ENCODE measurements at regions not wholly inside any gene's neighbourhood (a gene's known extent, or its start where the extent isn't known, plus 50 kb on each side); places are given as distances from the start of the nearest gene placed in this dataset.
A peak's percentile ranks its signal among the peaks of the same experiment; 100 is the strongest.

GRCh38 chr6:91633374-91634111 lies 1046.7 kb upstream of the MAP3K7 start:
- no peak for DNase-seq (ENCODE audit: low spot score)

- DNase-seq (ENCODE audit: low spot score) = no peak
Measured at GRCh38 chr6:91632308-91632707, 1045.4 kb upstream of the MAP3K7 start.

GRCh38 chr6:91631227-91631626 lies 1044.4 kb upstream of the MAP3K7 start:
- DNase-seq (ENCODE audit: low spot score) = no peak

- no peak for DNase-seq (ENCODE audit: low spot score)
Measured at GRCh38 chr6:91626911-91627310, 1040.0 kb upstream of the MAP3K7 start.

GRCh38 chr6:91613481-91613880 lies 1026.6 kb upstream of the MAP3K7 start:
- no peak for DNase-seq (ENCODE audit: low spot score)

- no peak for DNase-seq (ENCODE audit: low spot score)
Measured at GRCh38 chr6:91611190-91611589, 1024.3 kb upstream of the MAP3K7 start.

- DNase-seq (ENCODE audit: low spot score) = no peak
Measured at GRCh38 chr6:91608428-91608827, 1021.6 kb upstream of the MAP3K7 start.

GRCh38 chr6:91606148-91606901 lies 1019.5 kb upstream of the MAP3K7 start:
- DNase-seq (ENCODE audit: low spot score) = no peak

GRCh38 chr6:91600561-91600960 lies 1013.7 kb upstream of the MAP3K7 start:
- no peak for DNase-seq (ENCODE audit: low spot score)

- DNase-seq (ENCODE audit: low spot score) = no peak
Measured at GRCh38 chr6:91590191-91590590, 1003.3 kb upstream of the MAP3K7 start.

GRCh38 chr6:91580635-91581034 lies 993.8 kb upstream of the MAP3K7 start:
- no peak for DNase-seq (ENCODE audit: low spot score)

- no peak for DNase-seq (ENCODE audit: low spot score)
Measured at GRCh38 chr6:91575032-91575431, 988.2 kb upstream of the MAP3K7 start.

- no peak for DNase-seq (ENCODE audit: low spot score)
Measured at GRCh38 chr6:91573826-91574416, 987.0 kb upstream of the MAP3K7 start.

GRCh38 chr6:91572878-91573277 lies 986.0 kb upstream of the MAP3K7 start:
- DNase-seq (ENCODE audit: low spot score) = no peak

- DNase-seq (ENCODE audit: low spot score) = peak; percentile 6
Measured at GRCh38 chr6:91569071-91569470, 982.2 kb upstream of the MAP3K7 start.

- DNase-seq (ENCODE audit: low spot score) = no peak
Measured at GRCh38 chr6:91566467-91566866, 979.6 kb upstream of the MAP3K7 start.

GRCh38 chr6:91565207-91565606 lies 978.3 kb upstream of the MAP3K7 start:
- DNase-seq (ENCODE audit: low spot score) = no peak

- no peak for DNase-seq (ENCODE audit: low spot score)
Measured at GRCh38 chr6:91562955-91563354, 976.1 kb upstream of the MAP3K7 start.

- DNase-seq (ENCODE audit: low spot score) = no peak
Measured at GRCh38 chr6:91560409-91560808, 973.5 kb upstream of the MAP3K7 start.

- no peak for DNase-seq (ENCODE audit: low spot score)
Measured at GRCh38 chr6:91540902-91541301, 954.0 kb upstream of the MAP3K7 start.

- DNase-seq (ENCODE audit: low spot score) = no peak
Measured at GRCh38 chr6:91539456-91539855, 952.6 kb upstream of the MAP3K7 start.

- DNase-seq (ENCODE audit: low spot score) = no peak
Measured at GRCh38 chr6:91538622-91539021, 951.8 kb upstream of the MAP3K7 start.

GRCh38 chr6:91534614-91535013 lies 947.7 kb upstream of the MAP3K7 start:
- DNase-seq (ENCODE audit: low spot score) = no peak
